ENCODE measurements at regions not wholly inside any gene's neighbourhood (a gene's known extent, or its start where the extent isn't known, plus 50 kb on each side); places are given as distances from the start of the nearest gene placed in this dataset.

GRCh38 chrX:10048076-10048475 lies 80.9 kb downstream of the CLDN34 start:
- no peak for DNase-seq

- DNase-seq: no peak
Measured at GRCh38 chrX:10048707-10049106, 81.5 kb downstream of the CLDN34 start.

- DNase-seq: no peak
Measured at GRCh38 chrX:10049236-10049635, 82.1 kb downstream of the CLDN34 start.

- DNase-seq: no peak
Measured at GRCh38 chrX:10050481-10050880, 83.3 kb downstream of the CLDN34 start.

DNA sequence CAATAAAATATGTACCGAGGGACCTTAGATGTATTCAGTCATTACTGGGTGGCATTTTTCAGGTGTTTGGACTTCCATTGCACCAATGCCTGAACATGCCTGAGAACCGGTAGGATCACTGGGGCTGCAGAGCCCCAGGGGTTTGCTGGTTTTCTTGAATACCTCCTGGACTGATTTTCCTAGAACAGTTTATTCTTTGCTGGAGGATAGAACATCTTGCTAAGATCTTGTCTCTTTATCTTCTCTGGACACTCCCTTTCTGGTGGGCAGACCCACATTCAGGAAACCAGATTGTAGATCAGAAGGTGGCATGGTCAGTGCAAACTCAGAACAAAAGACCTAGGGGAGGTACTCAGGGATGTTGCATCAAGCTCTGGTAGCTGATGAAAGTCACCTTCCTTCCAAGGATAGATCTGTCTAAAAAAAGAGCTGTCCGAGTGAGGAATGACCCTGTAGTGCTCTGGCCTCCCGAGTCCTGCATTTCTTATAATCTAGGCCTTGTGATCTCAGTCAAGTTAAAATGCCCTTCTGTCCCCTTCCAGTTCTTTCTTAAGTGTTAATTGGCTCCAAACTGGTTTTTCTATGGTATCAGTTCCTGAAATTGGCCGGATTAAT lies 84.8 kb downstream of the CLDN34 start:
- no peak for DNase-seq

DNA sequence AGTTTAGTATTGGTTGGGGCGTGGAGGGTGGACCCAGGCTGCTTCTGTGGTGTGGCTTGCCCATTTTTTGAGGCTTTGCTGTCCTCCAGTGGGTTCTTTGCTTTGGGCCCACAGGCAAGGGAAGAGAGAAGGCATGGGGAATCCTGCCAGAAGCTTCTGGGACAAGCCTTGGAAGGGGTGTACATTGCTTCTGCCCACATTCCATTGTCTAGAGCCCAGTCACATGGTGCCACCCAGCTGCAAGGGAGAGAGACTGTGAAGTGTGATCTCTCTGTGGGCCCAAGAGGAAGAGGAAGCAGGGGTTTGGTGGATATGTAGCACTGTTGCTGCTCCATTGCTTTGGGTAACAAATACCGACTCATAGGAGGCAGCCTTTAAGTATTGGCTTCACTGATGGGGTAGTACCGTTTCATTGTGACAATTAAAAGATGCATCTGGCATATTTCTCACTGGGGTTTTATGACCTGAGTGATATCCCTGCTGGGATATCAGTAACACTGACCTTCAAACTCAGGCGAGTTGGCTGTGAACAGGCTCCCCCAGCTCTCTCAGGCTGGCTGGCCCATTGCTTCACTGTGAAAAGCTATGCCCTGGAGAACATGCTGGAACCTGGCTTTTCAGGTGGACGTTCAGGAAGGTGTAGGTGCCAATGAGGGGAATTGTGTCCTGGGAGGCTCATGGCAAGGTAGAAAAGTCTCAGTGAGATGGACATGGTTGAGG lies 85.9 kb downstream of the CLDN34 start:
- DNase-seq: no peak

GRCh38 chrX:10054396-10054795 lies 87.2 kb downstream of the CLDN34 start:
- no peak for DNase-seq

DNA sequence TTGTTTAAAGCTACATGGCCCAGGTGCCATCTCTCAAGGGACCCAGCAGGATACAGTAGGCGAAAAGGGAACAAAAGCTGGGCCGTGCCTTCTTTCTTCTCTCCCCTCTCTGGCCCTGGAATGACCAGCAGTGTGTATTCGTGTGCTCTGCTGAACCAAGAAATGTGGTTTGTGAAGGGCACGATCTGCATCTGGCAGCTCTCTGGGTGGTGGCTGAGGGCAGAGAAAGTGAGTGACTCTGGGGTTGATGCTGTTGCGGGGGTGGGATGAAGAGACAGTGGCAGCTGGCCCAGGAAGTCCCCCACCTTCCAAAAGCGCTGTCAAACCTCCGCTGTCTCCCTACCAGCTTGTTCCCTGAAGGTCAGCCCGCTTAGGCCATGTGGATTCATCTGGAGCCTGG lies 88.3 kb downstream of the CLDN34 start:
- DNase-seq: no peak

DNA sequence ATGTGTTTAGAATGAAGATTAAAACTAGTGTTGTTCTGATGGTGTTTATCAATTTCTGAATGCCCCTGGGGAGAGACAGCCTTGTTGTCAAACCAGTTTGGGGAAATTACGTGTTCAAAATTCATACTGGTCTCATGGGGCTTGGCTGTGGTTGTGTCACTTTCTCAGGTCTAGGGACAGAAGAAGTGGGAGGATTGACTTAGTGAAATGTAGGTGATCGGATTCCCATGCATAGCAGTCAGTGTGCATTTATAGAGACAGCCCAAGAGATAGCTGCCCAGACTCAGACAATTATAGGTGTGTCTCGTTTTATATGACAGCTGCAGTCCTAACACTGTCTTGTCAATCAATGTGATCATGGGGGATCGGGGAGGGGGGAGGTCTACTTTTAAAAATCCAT lies 94.4 kb upstream of the CLCN4 start:
- no peak for DNase-seq

GRCh38 chrX:10062980-10063379 lies 93.8 kb upstream of the CLCN4 start:
- no peak for DNase-seq

- DNase-seq: no peak
Measured at GRCh38 chrX:10064736-10065135, 92.0 kb upstream of the CLCN4 start.

GRCh38 chrX:10070714-10071436 lies 85.9 kb upstream of the CLCN4 start:
- no peak for DNase-seq

GRCh38 chrX:10071451-10072144 lies 85.2 kb upstream of the CLCN4 start:
- DNase-seq: no peak

DNA sequence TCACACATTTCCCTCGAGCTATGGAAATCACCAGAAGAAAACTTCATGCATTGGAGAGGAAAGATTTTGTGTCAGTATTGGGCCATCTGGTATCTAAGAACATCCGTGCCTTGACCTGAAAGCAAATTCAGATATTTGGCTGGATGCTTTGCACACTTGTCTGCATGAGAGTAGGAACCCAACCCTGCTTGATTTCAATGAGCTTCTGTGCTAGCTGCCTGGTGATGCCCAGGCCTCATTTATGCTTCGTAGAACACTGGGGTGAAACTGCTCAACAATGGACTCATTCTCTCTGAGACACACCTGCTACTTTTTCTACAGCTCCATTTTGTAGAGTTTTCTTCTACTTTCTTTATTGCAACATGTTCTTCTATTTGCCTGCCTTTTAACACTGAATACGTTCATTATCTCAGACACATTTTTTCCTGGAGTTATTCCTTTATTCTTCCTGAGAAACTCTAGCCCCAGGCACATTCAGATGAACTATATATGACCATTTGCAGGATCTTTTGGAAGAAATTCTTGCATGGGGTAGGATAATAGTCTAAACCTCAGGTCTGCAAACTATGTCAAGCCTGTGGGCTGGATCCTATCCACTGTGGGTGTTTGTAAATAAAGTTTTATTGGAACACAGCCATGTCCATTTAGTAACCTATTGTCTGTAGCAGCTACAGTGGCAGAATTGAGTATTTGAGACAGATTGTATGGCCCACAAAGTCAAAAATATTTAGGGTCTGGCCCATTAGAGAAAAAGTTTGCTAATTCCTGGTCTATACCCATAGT lies 83.8 kb upstream of the CLCN4 start:
- DNase-seq: no peak

GRCh38 chrX:10073671-10074070 lies 83.1 kb upstream of the CLCN4 start:
- no peak for DNase-seq

DNA sequence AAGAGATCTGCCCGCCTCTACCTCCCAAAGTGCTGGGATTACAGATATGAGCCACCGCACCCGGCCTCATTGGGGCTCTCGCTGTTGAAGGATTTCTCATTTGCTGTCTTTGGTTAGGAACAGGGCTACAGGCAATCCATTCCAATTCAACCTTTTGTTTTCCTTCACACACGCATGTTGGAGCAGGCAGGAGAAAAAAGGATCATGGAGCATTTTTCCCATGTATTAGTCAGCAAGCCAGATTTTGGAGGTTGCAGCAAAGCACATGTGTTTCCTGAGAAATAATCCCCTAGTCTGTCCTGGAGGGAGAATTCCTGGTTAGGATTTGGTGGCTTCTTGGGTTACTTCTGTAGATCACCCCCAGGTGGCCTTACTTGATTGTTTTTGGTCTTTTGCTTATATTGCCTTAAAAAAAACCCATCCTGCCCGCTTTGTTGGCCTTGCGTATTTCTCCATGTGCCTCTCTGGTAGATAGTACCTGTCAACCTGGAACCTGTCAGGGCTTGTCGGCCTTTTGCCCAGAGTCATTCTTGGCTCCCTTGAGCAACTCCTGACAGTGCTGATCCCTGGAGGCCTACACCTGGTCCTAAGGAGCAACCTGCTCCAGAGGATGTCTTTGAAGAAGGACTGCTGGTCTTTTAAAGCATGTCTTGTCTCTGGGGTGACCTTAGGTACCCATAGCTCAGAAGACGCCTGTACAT lies 82.4 kb upstream of the CLCN4 start:
- DNase-seq: no peak

DNA sequence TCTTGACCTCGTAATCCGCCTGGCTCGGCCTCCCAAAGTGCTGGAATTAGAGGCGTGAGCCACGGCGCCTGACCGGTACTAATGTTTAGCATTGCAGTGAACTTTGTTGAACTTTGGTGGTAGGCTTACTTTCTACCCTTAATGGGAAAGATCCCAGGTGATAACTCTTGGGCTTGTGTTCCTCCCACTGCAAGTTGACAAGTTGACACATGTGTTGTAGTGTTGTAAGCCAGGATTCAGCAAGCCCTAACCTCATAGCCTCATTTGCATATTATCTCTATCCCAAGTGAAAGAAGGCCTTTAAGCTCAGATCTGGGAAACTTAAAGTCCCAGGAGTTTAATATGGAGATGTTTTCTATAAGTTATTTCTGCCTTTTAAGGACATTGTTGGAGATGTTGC lies 80.0 kb upstream of the CLCN4 start:
- no peak for DNase-seq

GRCh38 chrX:10077425-10078188 lies 79.2 kb upstream of the CLCN4 start:
- DNase-seq: no peak

DNA sequence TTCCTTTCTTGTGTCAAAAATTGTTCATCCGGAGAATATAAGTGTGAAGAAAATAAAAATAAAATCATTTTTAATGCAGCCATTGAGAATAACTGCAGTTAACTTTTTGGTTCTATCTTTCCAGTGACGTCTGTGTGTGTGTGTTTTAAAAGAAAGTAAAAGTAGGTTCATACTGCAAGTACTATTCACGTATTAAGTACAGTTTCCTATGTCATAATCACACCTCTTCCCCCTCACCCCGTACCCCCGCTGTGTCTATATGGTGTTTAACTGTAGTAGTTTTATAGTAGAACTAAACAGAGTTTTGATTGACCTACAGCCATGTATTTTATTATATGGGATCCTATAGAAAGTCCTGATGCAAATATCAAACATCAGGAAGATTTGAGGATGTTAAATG lies 78.5 kb upstream of the CLCN4 start:
- no peak for DNase-seq

DNA sequence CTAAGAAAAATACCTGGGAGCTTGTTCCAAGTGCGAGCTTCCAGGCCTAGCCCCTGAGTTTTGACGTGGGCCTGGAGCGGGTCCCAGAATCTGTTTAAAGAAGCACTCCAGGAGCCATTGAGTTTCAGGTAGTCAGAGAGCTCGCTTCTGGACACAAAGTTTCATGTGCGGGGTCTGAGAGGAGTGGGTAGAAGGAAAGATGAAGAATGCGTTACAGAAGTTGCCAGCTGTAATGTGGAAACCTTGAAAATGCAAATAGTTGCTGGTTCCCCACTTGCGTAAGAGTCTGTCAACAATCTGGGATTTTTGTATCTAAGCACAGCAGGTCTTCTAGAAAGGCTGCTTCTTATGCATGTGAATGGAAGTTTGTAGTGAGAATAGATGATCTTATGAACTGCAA lies 77.5 kb upstream of the CLCN4 start:
- DNase-seq: no peak

DNA sequence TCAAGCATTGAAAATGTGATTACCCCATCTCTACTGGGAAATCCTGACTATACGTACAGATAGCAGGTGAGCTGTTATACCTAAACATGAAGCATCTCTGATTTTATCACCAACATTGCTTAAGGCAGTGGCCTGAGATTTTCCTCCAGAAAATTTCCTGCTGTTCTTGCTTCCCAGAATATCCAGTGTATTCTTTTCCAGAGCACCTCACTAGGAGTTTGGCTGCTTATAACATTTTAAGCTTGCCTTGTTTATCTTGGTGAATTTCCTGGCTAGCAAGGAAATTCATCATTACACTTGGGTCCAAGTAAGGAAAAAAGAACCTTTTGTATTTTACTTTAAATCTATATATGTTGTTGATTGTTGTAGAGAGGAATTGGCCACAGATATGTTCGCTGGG lies 73.0 kb upstream of the CLCN4 start:
- DNase-seq: no peak

Measured in stimulated activated CD4-positive, alpha-beta T cell treated with anti-CD3 and anti-CD28 coated beads, Interleukin-12 subunit alpha, Interleukin-12 subunit beta, amount 100 ng/mL, for 4 hours (primary cell).